CD8-positive, alpha-beta memory T cell (primary cell): ENCODE measurements at regions not wholly inside any gene's neighbourhood (a gene's known extent, or its start where the extent isn't known, plus 50 kb on each side); places are given as distances from the start of the nearest gene placed in this dataset.

Source experiments
- CTCF ChIA-PET: fragments of 350-600 bp; sonication (Branson Sonifier 250); formaldehyde crosslinking; loops from one replicate; lab custom pipeline; 2021; ENCODE audit warnings: antibody characterized with exemption; lab: Charles Lee
- POLR2A ChIA-PET: fragments of 350-600 bp; sonication (Branson Sonifier 250); formaldehyde crosslinking; loops from one replicate; lab custom pipeline; 2021; ENCODE audit warnings: antibody characterized with exemption; lab: Charles Lee
- DNase-seq, 5 donors: peaks; one replicate each; pipeline versions ENCODE4 v3.0.0 to v3.0.0-alpha.2; 2020 to 2022; ENCODE audit warnings: mixed read lengths in 1 of 5
- H3K27ac ChIP-seq: one replicate; pipeline ENCODE4 v1.7.0; 2013; ENCODE audit warnings: low read depth, mild to moderate bottlenecking, low read length, moderate library complexity
- H3K27me3 ChIP-seq: 2 replicates; pipeline ENCODE4 v1.7.0; 2013; ENCODE audit warnings: low read length, mild to moderate bottlenecking; ENCODE audit not compliant: insufficient read depth, poor library complexity, severe bottlenecking
- H3K36me3 ChIP-seq: 2 replicates; pipeline ENCODE4 v1.7.0; 2013; ENCODE audit warnings: mild to moderate bottlenecking, low read length, moderate library complexity; ENCODE audit not compliant: insufficient read depth
- H3K4me1 ChIP-seq: 2 replicates; pipeline ENCODE4 v1.7.0; 2013; ENCODE audit warnings: mild to moderate bottlenecking, low read length, moderate library complexity; ENCODE audit not compliant: insufficient read depth
- H3K4me3 ChIP-seq: 2 replicates; pipeline ENCODE4 v1.7.0; 2013; ENCODE audit warnings: mild to moderate bottlenecking, low read length
- H3K9me3 ChIP-seq: 2 replicates; pipeline ENCODE4 v1.7.0; 2013; ENCODE audit warnings: mild to moderate bottlenecking, low read length
- H3K27ac Mint-ChIP-seq, 8 donors: one replicate each; pipeline ENCODE4 v1.8.0; 2020 to 2021; ENCODE audit warnings: mixed read lengths in 8 of 8, mild to moderate bottlenecking in 6 of 8, inconsistent platforms in 3 of 8, moderate library complexity in 3 of 8
- H3K27me3 Mint-ChIP-seq, 2 donors: one replicate each; pipeline ENCODE4 v1.8.0; 2020 to 2021; ENCODE audit warnings: mixed read lengths in 2 of 2, mild to moderate bottlenecking in 1 of 2, moderate library complexity in 1 of 2
- H3K36me3 Mint-ChIP-seq, 3 donors: one replicate each; pipeline ENCODE4 v1.8.0; 2020 to 2021; ENCODE audit warnings: mixed read lengths in 3 of 3, inconsistent platforms in 1 of 3, mild to moderate bottlenecking in 1 of 3
- H3K4me1 Mint-ChIP-seq, 3 donors: one replicate each; pipeline ENCODE4 v1.8.0; 2020 to 2021; ENCODE audit warnings: mixed read lengths in 3 of 3, inconsistent platforms in 1 of 3, mild to moderate bottlenecking in 1 of 3
- H3K4me3 Mint-ChIP-seq, 7 donors: one replicate each; pipeline ENCODE4 v1.8.0; 2020 to 2021; ENCODE audit warnings: mixed read lengths in 7 of 7, mild to moderate bottlenecking in 6 of 7, moderate library complexity in 4 of 7, inconsistent platforms in 2 of 7
- H3K9me3 Mint-ChIP-seq, 5 donors: one replicate each; pipeline ENCODE4 v1.8.0; 2020 to 2022; ENCODE audit warnings: mixed read lengths in 5 of 5, mild to moderate bottlenecking in 3 of 5, moderate library complexity in 2 of 5, inconsistent platforms in 1 of 5

DNA sequence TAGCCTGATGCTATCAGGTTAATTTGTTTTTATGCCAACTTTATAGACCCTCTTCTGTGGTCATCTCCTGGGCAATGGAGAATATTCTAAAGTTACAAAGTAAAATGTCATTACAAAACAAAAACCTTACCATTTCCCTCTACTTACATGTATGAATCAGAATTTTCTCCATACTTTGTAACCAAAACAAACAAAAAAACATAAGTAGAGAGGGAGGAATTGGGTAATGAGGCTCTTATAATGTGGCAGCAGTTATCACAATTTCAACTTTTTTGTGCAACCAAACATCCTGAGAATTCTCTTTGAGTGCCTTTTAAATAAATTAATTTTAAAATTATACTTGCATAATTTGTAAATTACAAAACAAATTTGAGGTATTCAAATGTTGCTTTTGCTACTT, 332.8 kb downstream of the TXNL1 start:
- Histone ChIP-seq H3K27me3 (no peaks in the 10 kb centered on the region), H3K27ac (no peak overlapping the region), H3K36me3 (no peaks in the 10 kb centered on the region), H3K9me3 (no peaks in the 10 kb centered on the region), H3K4me3 (no peak overlapping the region), H3K4me1 (no peaks in the 10 kb centered on the region)
- H3K27ac Mint-ChIP-seq, result no peak overlapping the region
- H3K27me3 Mint-ChIP-seq, result peaks cover 0 to 5% of the 10 kb centered on the region in 2 donors
- POLR2A ChIA-PET, result no interaction called here
- H3K36me3 Mint-ChIP-seq, result no peaks in the 10 kb centered on the region
- no peaks in the 10 kb centered on the region for H3K4me1 Mint-ChIP-seq
- CTCF ChIA-PET, result no interaction called here
- no peaks in the 10 kb centered on the region for H3K9me3 Mint-ChIP-seq
- H3K4me3 Mint-ChIP-seq, result no peak overlapping the region
- no peak for DNase-seq

GRCh38 chr18:56302156-56302555, 336.2 kb downstream of the TXNL1 start:
- H3K36me3 Mint-ChIP-seq, result no peaks in the 10 kb centered on the region
- no peaks in the 10 kb centered on the region for H3K4me1 Mint-ChIP-seq
- H3K27ac ChIP-seq, result no peak overlapping the region
- peaks cover 0 to 5% of the 10 kb centered on the region in 2 donors for H3K27me3 Mint-ChIP-seq
- CTCF ChIA-PET, result no interaction called here
- H3K27ac Mint-ChIP-seq, result no peak overlapping the region
- no peaks in the 10 kb centered on the region for H3K4me1 ChIP-seq
- no peaks in the 10 kb centered on the region for H3K9me3 ChIP-seq
- H3K9me3 Mint-ChIP-seq, result no peaks in the 10 kb centered on the region
- POLR2A ChIA-PET, result no interaction called here
- H3K36me3 ChIP-seq, result no peaks in the 10 kb centered on the region
- H3K27me3 ChIP-seq, result no peaks in the 10 kb centered on the region
- no peak overlapping the region for H3K4me3 ChIP-seq
- no peak overlapping the region for H3K4me3 Mint-ChIP-seq
- DNase-seq, result no peak

GRCh38 chr18:56299740-56300139, 338.7 kb downstream of the TXNL1 start:
- Mint-ChIP-seq H3K4me1 (peaks cover 0 to under 1% (median 0%) of the 10 kb centered on the region in 3 donors), H3K9me3 (no peaks in the 10 kb centered on the region), H3K4me3 (no peak overlapping the region), H3K27ac (no peak overlapping the region), H3K36me3 (no peaks in the 10 kb centered on the region), H3K27me3 (peaks cover 0 to 5% of the 10 kb centered on the region in 2 donors)
- ChIA-PET CTCF (no interaction called here), POLR2A (no interaction called here)
- Histone ChIP-seq H3K27me3 (no peaks in the 10 kb centered on the region), H3K27ac (no peak overlapping the region), H3K9me3 (no peaks in the 10 kb centered on the region), H3K36me3 (no peaks in the 10 kb centered on the region), H3K4me3 (no peak overlapping the region), H3K4me1 (no peaks in the 10 kb centered on the region)
- no peak for DNase-seq

GRCh38 chr18:56298935-56299334, 339.5 kb downstream of the TXNL1 start:
- H3K27me3 Mint-ChIP-seq, result peaks cover 0 to 5% of the 10 kb centered on the region in 2 donors
- Histone ChIP-seq H3K9me3 (no peaks in the 10 kb centered on the region), H3K27me3 (no peaks in the 10 kb centered on the region), H3K27ac (no peak overlapping the region), H3K4me1 (no peaks in the 10 kb centered on the region), H3K36me3 (no peaks in the 10 kb centered on the region), H3K4me3 (no peak overlapping the region)
- peaks cover 0 to 2% (median 0%) of the 10 kb centered on the region in 3 donors for H3K4me1 Mint-ChIP-seq
- H3K27ac Mint-ChIP-seq, result no peak overlapping the region
- no peaks in the 10 kb centered on the region for H3K36me3 Mint-ChIP-seq
- H3K4me3 Mint-ChIP-seq, result no peak overlapping the region
- CTCF ChIA-PET, result no interaction called here
- POLR2A ChIA-PET, result no interaction called here
- no peak for DNase-seq
- no peaks in the 10 kb centered on the region for H3K9me3 Mint-ChIP-seq

DNA sequence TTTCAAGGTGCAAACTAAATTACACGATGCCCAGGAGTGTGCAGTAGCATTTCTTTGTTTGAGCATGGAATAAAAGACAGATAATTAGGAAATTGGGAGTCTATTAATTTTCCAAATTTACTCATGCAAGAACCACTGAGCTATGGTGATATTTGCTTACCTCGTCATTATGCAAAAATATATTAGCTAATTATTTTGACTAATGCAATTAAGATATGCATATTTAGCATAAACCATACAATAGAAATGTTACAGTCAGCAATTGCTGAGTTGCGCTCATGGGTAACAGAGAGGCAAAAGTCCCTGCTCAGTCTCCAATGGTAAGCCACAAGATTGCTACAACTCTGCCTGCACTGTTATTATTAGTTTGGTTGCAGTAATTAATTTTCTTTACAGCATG, 342.0 kb downstream of the TXNL1 start:
- peaks cover 0 to 2% (median 0%) of the 10 kb centered on the region in 3 donors for H3K4me1 Mint-ChIP-seq
- H3K36me3 Mint-ChIP-seq, result no peaks in the 10 kb centered on the region
- Histone ChIP-seq H3K9me3 (no peaks in the 10 kb centered on the region), H3K36me3 (no peaks in the 10 kb centered on the region), H3K27me3 (no peaks in the 10 kb centered on the region), H3K4me3 (no peak overlapping the region), H3K27ac (no peak overlapping the region), H3K4me1 (no peaks in the 10 kb centered on the region)
- ChIA-PET CTCF (interaction anchor here (1.5 kb wide), 1 partner anchor 21 kb away, joined by 3 read pairs; no protein-coding TSS in a partner anchor), POLR2A (no interaction called here)
- H3K27me3 Mint-ChIP-seq, result peaks cover 0 to 4% of the 10 kb centered on the region in 2 donors
- H3K27ac Mint-ChIP-seq, result no peak overlapping the region
- H3K9me3 Mint-ChIP-seq, result no peaks in the 10 kb centered on the region
- no peak for DNase-seq
- H3K4me3 Mint-ChIP-seq, result no peak overlapping the region

GRCh38 chr18:56294484-56295183, 343.8 kb downstream of the TXNL1 start:
- Histone ChIP-seq H3K9me3 (no peaks in the 10 kb centered on the region), H3K4me1 (no peaks in the 10 kb centered on the region), H3K4me3 (no peak overlapping the region), H3K36me3 (no peaks in the 10 kb centered on the region), H3K27ac (no peak overlapping the region), H3K27me3 (no peaks in the 10 kb centered on the region)
- Mint-ChIP-seq H3K27me3 (peaks cover 0 to 2% of the 10 kb centered on the region in 2 donors), H3K4me3 (peak overlapping the region in 1 of 7 donors; percentile 11), H3K9me3 (peaks cover 0 to 2% (median 0%) of the 10 kb centered on the region in 5 donors), H3K4me1 (peaks cover 0 to 2% (median 0%) of the 10 kb centered on the region in 3 donors), H3K27ac (no peak overlapping the region), H3K36me3 (no peaks in the 10 kb centered on the region)
- ChIA-PET CTCF (no interaction called here), POLR2A (no interaction called here)
- DNase-seq, result no peak

- DNase-seq, result no peak
- peaks cover 0 to 5% (median 0%) of the 10 kb centered on the region in 5 donors for H3K9me3 Mint-ChIP-seq
- H3K27me3 Mint-ChIP-seq, result peaks cover 0 to 6% of the 10 kb centered on the region in 2 donors
- Histone ChIP-seq H3K36me3 (no peaks in the 10 kb centered on the region), H3K4me1 (no peaks in the 10 kb centered on the region), H3K4me3 (no peak overlapping the region), H3K9me3 (no peaks in the 10 kb centered on the region), H3K27ac (no peak overlapping the region), H3K27me3 (no peaks in the 10 kb centered on the region)
- peaks cover 0 to 2% (median 0%) of the 10 kb centered on the region in 3 donors for H3K4me1 Mint-ChIP-seq
- H3K27ac Mint-ChIP-seq, result no peak overlapping the region
- ChIA-PET POLR2A (no interaction called here), CTCF (no interaction called here)
- H3K36me3 Mint-ChIP-seq, result no peaks in the 10 kb centered on the region
- no peak overlapping the region for H3K4me3 Mint-ChIP-seq
These were observed 347.1 kb downstream of the TXNL1 start for GRCh38 chr18:56291294-56291693.

DNA sequence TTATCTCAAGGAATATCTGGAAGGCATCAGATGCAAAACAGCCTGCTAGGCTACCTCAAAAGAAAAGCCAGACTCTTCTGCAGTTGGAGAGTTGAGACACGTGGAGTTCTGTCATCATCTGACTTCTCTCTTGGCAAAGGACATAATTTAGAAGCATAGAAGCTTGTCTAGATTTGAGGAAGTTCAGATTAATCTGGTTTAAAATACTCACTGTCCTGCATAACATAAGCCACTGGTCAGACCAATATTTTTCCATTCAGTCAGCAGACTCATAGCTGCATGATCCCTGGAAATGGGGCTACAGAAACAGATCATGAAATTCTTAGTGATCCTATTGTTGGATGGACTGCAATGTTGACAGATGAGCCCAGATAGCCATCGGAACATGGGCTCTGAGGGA, 349.0 kb downstream of the TXNL1 start:
- no peak for DNase-seq
- ChIA-PET CTCF (no interaction called here), POLR2A (no interaction called here)
- H3K27ac ChIP-seq, result no peak overlapping the region
- no peak overlapping the region for H3K4me3 ChIP-seq
- no peaks in the 10 kb centered on the region for H3K36me3 ChIP-seq
- no peaks in the 10 kb centered on the region for H3K4me1 ChIP-seq
- peaks cover 0 to 5% (median 0%) of the 10 kb centered on the region in 5 donors for H3K9me3 Mint-ChIP-seq
- H3K4me3 Mint-ChIP-seq, result no peak overlapping the region
- H3K9me3 ChIP-seq, result no peaks in the 10 kb centered on the region
- peaks cover 0 to 6% of the 10 kb centered on the region in 2 donors for H3K27me3 Mint-ChIP-seq
- H3K36me3 Mint-ChIP-seq, result no peaks in the 10 kb centered on the region
- no peaks in the 10 kb centered on the region for H3K4me1 Mint-ChIP-seq
- no peaks in the 10 kb centered on the region for H3K27me3 ChIP-seq
- no peak overlapping the region for H3K27ac Mint-ChIP-seq
